GM18951 (cell line): ENCODE measurements at regions not wholly inside any gene's neighbourhood (a gene's known extent, or its start where the extent isn't known, plus 50 kb on each side); places are given as distances from the start of the nearest gene placed in this dataset.
"Not testable (repeated sequence)": the region's sequence is repeated elsewhere in the genome, so short reads cannot be mapped to it uniquely, and the experiment has no call there.

ENCODE experiments used
- POLR2A ChIP-seq: IDR thresholded peaks from 4 replicates; pipeline ENCODE4 v1.6.1; 2011; ENCODE audit warnings: mild to moderate bottlenecking; ENCODE audit not compliant: insufficient read length, insufficient read depth; ENCODE audit errors: extremely low read depth
- in situ Hi-C: fragments of 300-500 bp; cut with MboI; formaldehyde crosslinking; loops from one replicate; pipeline ENCODE4 v1.12.0; 2022; ENCODE audit warnings: low sequenced_read_pairs, mixed read lengths, inconsistent platforms; ENCODE audit not compliant: unreplicated experiment

DNA sequence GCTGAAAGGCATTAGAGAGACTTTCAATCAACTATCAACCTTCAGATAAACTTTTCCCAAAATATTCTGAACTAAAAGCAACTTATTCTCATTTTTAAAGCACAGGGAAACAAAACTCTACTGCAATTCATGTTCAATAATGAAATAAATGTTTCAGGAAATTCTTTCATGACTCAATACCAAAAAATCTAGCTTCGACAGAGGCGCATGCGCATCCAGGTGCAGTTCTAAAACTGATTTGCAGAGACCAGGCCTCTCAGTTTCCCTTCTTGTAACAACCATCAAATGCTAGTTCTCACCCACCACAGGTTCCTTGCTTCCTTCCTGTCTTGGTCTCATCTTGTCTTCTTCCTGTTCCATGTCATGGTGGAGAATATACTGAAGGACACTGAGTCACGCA, 55.3 kb upstream of the NRBF2 start:
- TF ChIP-seq POLR2A = no peak
- in situ Hi-C loops = loop anchor here (10.0 kb wide), 1 partner anchor 493 kb away; no protein-coding TSS in a partner anchor

DNA sequence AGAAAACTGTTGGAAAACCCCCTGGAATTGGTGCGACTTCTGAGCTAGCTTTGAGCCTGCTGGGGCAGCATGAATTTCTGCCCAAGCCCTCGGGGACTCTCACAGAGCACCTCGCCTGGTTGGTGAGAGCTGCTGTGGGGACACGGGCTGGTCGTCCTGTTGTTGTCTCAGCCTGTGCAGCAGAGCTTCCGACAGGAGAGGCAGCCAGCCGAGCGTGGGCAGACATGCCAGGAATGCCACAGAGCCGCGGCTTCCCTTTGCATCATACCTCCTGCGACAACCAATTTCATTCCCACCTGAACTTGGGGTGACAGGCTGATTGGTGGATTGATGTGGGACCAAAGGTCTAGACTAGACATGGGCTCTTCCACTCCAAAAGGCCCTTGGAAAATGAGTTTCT, 60.2 kb upstream of the NRBF2 start:
- in situ Hi-C loops = loop anchor here (10.0 kb wide), 1 partner anchor 488 kb away; no protein-coding TSS in a partner anchor

DNA sequence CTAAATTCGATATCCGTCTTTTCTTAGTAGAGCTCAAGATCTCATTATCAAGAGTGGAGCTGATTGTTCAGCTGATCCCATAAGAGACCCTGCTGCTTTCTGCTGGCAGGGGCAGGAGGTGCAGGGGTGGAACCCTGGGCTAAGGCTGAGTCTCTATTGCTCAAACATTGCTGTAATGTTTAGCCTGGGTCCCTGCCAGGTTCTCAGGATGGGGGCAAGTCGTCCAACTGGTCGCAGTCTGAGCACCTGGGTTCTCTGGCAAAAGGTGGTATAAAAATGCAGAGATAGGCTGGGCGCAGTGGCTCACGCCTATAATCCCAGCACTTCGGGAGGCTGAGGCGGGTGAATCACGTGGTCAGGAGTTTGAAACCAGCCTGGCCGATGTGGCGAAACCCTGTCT, 62.0 kb upstream of the NRBF2 start:
- in situ Hi-C loops = loop anchor here (10.0 kb wide), 1 partner anchor 486 kb away; no protein-coding TSS in a partner anchor
- TF ChIP-seq POLR2A = no peak

More for the DNA sequence above, 60.2 kb upstream of the NRBF2 start:
- TF ChIP-seq POLR2A = no peak

DNA sequence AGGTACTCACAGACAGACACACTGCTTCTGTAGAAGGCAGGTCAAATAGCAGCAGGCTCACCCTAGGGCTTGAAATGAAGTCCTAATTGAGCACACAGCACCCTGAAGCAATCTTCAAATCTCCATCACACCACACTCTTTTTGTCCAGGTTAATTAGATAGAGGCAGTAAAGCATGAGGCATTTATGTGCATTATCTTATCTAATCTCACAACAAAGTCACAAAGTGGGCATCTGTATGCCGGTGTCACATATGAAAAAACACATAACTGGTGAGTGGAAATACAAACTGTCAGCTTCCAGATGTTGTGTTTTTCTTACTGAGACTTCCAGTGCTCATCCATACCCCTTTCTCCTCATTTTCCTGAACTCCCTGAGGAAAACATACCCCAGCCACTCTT, 63.8 kb upstream of the NRBF2 start:
- in situ Hi-C loops = no loop called here
- no peak for TF ChIP-seq POLR2A

DNA sequence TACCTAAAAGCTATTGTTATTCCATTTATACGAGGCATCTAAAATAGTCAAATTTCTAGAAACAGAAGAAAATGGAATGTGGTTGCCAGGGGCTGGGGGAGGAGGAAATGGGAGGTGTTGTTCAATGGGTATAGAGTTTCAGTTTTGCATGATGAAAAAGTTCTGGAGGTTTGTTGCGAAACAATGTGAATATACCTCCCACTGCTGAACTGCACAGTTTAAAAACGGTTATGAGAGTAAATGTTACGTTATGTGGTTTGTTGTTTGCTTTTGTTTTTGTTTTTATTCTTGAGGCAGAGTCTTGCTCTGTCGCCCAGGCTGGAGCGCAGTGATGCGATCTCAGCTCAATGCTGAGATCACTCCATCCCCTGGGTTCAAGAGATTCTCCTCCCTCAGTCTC, 64.9 kb upstream of the NRBF2 start:
- TF ChIP-seq POLR2A = no peak
- in situ Hi-C loops = no loop called here

DNA sequence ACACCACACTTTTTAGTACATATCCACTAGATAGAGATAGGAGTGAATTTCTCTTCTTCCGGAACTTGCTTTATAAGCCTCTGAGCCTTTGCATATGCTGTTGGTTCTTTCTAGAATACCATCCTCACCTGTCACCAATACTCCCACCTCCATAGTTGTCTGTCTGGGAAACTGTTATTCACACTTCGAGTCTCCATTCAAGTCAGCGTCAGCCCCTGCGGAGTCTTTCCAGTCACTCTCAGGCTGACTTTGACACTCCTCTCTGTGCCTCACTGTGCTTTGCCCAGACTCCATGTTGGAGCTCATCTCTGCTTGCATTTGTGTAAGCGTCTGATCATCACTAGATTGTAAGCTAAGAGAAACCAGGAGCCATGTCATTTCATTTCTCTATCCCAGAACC, 66.5 kb upstream of the NRBF2 start:
- in situ Hi-C loops = no loop called here
- TF ChIP-seq POLR2A = no peak

DNA sequence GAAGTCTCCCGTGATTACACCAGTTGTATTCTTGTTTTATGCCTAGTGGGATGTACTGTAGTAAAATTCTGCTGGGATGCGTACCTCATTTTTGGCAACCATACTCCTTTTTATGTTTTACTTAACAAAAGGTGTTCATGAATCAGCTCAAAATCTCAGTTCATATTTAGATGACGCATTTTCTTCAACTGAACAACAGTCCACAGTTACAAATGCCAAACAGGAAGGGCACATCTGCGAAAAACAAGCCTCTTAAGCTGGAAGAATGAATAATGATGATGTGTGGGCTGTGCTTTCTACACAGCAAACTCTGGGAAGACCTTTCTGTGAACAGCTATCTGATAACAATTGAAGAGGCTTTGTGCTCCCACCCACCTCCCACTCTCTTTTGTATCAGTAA, 68.4 kb upstream of the NRBF2 start:
- TF ChIP-seq POLR2A = no peak
- in situ Hi-C loops = no loop called here

DNA sequence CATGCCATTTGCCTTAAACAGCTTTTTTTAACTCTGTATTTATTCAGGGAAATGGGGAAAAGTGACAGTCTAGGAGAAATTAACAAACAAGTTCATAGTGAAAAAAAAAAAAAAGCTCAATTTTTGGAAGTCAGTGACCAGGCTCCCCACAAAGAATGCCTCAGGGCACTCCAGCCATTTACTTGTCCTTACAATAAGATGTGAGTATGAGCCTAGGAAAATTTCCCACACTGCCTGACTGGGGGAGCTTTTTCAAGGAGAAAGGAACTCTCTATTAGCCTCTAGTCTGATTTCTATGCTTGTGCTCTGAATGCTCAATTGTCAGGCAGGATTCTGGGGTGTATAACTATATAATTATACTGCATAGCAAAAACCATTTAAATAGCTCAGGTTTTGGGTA, 74.9 kb upstream of the NRBF2 start:
- no peak for TF ChIP-seq POLR2A
- in situ Hi-C loops = no loop called here

DNA sequence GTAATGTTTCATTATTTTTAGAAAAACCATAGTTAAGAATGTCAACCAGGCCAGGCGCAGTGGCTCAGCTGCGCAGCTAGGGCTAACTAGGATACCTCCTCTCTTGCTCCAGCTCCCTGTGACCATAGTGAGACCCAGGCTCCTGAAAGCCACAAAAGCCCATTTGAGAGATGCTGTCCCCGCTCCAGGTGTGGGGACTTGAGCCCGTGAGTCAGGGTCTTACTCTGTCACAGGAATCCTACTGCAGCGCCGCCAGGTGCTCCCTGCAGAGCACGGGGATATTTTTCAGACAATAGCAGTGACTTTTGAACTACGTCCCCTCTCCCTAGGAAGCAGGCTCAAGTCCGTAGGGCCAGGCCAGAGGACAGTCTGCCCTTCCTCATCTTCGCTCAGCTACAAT, 75.6 kb upstream of the NRBF2 start:
- in situ Hi-C loops = no loop called here
- no peak for TF ChIP-seq POLR2A

DNA sequence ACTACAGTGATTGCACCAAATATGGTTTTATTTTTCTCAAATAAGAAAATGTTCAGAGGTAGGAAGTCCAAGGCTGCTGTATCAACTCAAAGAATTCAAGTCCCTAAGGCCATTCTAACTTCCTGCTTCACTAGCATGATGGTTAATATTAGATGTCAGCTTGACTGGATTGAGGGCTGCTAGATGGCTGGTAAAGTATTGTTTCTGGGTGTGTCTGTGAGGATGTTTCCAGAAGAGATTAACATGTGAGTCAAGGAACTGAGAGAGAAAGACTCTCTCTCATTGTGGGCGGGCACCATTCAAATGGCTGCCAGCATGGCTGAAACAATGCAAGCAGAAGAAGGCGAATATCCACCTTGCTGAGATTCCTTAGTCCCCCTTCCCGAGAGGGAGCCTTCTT, 77.4 kb upstream of the NRBF2 start:
- in situ Hi-C loops = no loop called here
- TF ChIP-seq POLR2A = no peak

DNA sequence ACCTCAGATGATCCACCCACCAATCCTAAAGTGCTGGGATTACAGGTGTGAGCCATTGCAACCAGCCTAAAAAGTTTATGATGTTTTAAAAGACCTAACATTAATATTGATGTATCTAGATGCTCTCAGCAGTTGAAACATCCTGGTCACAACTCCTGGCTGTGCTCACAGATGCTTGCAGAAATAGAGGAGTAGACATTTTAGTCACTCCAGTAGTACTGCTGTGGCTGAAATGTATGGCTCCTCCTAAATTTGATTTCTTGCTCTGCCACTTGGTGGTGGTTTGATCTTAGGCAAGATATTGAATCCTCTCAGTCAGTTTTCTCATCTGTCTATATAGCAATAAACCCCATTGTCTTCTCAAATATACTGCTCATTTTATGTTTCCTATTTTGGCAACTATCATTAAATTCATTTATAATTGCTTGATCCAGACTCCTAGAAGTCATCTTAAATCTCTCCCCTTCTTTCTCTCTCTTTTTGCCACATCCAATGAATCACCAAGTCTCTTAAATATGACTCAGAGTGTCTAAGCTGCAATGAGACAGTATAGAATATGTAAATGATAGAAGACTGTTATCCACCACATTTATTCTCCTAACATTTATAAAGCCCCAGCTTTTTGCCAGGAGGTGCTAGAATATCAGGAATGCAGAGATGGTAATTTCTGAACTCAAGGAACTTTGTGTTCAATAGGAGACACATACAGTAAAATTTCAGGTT, 78.1 kb upstream of the NRBF2 start:
- TF ChIP-seq POLR2A = no peak
- in situ Hi-C loops = no loop called here

DNA sequence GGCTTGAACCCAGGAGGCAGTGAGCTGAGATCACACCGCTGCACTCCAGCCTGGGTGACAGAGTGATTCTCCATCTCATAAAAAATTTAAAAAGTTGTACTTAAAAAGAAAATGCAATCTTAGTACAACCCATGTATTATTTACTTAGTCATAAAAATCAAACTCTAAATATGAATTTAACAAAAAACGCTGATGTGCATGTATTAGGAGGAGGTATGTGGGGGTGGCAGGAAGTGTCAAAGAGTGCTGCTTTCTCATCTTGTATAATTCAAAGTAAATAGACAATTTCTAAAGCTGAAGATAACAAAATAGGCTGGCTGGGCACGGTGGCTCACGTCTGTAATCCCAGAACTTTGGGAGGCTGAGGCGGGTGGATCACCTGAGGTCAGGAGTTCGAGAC, 81.0 kb upstream of the NRBF2 start:
- in situ Hi-C loops = no loop called here
- no peak for TF ChIP-seq POLR2A

DNA sequence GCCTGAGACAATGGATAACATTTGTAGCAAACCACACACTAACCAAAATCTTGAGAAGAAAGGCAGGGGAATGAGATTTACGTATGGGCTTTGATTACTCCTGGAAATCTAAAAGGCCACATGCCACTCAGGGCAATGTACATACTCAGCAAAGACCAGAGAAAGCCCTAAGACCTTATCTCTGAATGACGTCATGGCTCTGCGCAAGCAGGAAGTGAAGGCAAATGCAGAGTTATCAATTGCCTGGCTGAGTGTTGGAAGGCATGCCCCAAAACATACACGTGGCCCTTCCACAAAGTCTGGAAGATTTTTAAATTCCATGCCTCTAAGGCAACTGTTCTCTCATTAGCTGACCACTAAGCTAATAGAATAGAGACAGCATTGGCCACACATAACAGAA, 90.9 kb upstream of the NRBF2 start:
- no peak for TF ChIP-seq POLR2A
- in situ Hi-C loops = no loop called here

DNA sequence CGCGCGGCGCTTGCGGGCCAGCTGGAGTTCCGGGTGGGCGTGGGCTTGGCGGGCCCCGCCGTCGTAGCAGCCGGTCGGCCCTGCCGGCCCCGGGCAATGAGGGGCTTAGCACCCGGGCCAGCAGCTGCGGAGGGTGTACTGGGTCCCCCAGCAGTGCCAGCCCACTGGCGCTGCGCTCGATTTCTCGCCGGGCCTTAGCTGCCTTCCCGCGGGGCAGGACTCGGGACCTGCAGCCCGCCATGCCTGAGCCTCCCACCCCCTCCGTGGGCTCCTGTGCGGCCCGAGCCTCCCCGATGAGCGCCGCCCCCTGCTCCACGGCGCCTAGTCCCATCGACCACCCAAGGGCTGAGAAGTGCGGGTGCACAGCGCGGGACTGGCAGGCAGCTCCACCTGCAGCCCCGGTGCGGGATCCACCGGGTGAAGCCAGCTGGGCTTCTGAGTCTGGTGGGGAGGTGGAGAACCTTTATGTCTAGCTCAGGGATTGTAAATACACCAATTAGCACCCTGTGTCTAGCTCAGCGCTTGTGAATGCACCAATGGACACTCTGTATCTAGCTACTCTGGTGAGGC, 99.4 kb upstream of the NRBF2 start:
- in situ Hi-C loops = not testable (repeated sequence)
